Gastroesophageal sphincter (tissue), 4 donors: ENCODE measurements at regions not wholly inside any gene's neighbourhood (a gene's known extent, or its start where the extent isn't known, plus 50 kb on each side); places are given as distances from the start of the nearest gene placed in this dataset.

Experiments used
- ATAC-seq: fragments of 150-250 bp; one replicate; pipeline ENCODE4 v1.9.1; 2016; ENCODE audit warnings: mild to moderate bottlenecking, moderate library complexity
- H3K27ac ChIP-seq, 4 donors: fragments of 200-600 bp; sonication (generic) in 3 of 4; 1 replicate in 3 of 4; 2 replicates in 1 of 4; pipeline ENCODE4 v1.5.1; 2016 to 2019
- H3K27me3 ChIP-seq: fragments of 200-600 bp; sonication (generic); one replicate; pipeline ENCODE4 v1.5.1; 2019
- H3K36me3 ChIP-seq, 2 donors: fragments of 200-600 bp; sonication (generic); one replicate each; pipeline ENCODE4 v1.5.1; 2019; ENCODE audit warnings: control low read depth in 1 of 2
- H3K4me1 ChIP-seq, 3 donors: fragments of 200-600 bp; sonication (generic); 1 replicate in 2 of 3; 2 replicates in 1 of 3; pipeline ENCODE4 v1.5.1; 2016 to 2019; ENCODE audit warnings: control low read depth in 2 of 3
- H3K4me3 ChIP-seq, 2 donors: fragments of 200-600 bp; sonication (generic); one replicate each; pipeline ENCODE4 v1.5.1; 2019; ENCODE audit warnings: mild to moderate bottlenecking in 1 of 2, moderate library complexity in 1 of 2
- H3K9me3 ChIP-seq, 3 donors: fragments of 200-600 bp; sonication (generic); one replicate each; pipeline ENCODE4 v1.5.1; 2017 to 2019; ENCODE audit warnings: control low read depth in 2 of 3
- CTCF ChIP-seq, 4 experiments: fragments of 200-600 bp in 2 of 4; fragments of 450-650 bp in 2 of 4; sonication (generic) in 1 of 4; IDR thresholded peaks; one replicate each; pipeline ENCODE4 v1.5.1; 2017 to 2019; ENCODE audit warnings: antibody characterized with exemption in 4 of 4, mild to moderate bottlenecking in 2 of 4, moderate library complexity in 2 of 4
- EP300 ChIP-seq: sonication (generic); formaldehyde crosslinking; IDR thresholded peaks from one replicate; pipeline ENCODE4 v1.6.1; 2017; ENCODE audit warnings: antibody characterized with exemption, mild to moderate bottlenecking
- POLR2A ChIP-seq, 2 donors: fragments of 450-650 bp; IDR thresholded peaks; one replicate each; pipeline ENCODE4 v1.6.1; 2017; ENCODE audit warnings: antibody characterized with exemption in 2 of 2, mild to moderate bottlenecking in 2 of 2, moderate library complexity in 1 of 2
- POLR2AphosphoS5 ChIP-seq: sonication (generic); formaldehyde crosslinking; IDR thresholded peaks from one replicate; pipeline ENCODE4 v1.6.1; 2017; ENCODE audit warnings: antibody characterized with exemption
- WGBS, 2 donors: methylation state at CpG; one replicate each; pipeline ENCODE4 v1.1.5; 2018; ENCODE audit warnings: low coverage in 1 of 2; 5-methylcytosine and 5-hydroxymethylcytosine counted together

GRCh38 chr12:34209259-34209835, 187.1 kb downstream of the ALG10 start:
- no peak for TF ChIP-seq POLR2A (IDR thresholded peaks at IDR 0.05)
- no peak for TF ChIP-seq EP300
- no peak for TF ChIP-seq POLR2AphosphoS5
- no peak for TF ChIP-seq CTCF (IDR thresholded peaks at IDR 0.05)
- WGBS, 2 donors: 55 to 63% methylated on average over 6 to 17 of the region's 22 CpGs
- H3K36me3 ChIP-seq: no peaks in the 10 kb centered on the region
- ATAC-seq: no peak
- H3K9me3 ChIP-seq: no peaks in the 10 kb centered on the region
- H3K27ac ChIP-seq: no peak overlapping the region
- no peak overlapping the region for H3K4me3 ChIP-seq
- H3K4me1 ChIP-seq: no peaks in the 10 kb centered on the region
- H3K27me3 ChIP-seq: peaks cover 5% of the 10 kb centered on the region

GRCh38 chr12:34210183-34210582, 187.9 kb downstream of the ALG10 start:
- Histone ChIP-seq H3K4me3 (no peak overlapping the region), H3K27me3 (peaks cover 5% of the 10 kb centered on the region), H3K27ac (no peak overlapping the region), H3K9me3 (no peaks in the 10 kb centered on the region), H3K4me1 (no peaks in the 10 kb centered on the region), H3K36me3 (no peaks in the 10 kb centered on the region)
- 74 to 85% methylated on average over 4 to 12 of the region's 14 CpGs for WGBS, 2 donors
- no peak for TF ChIP-seq EP300
- TF ChIP-seq POLR2AphosphoS5: no peak
- TF ChIP-seq POLR2A (IDR thresholded peaks at IDR 0.05): no peak
- TF ChIP-seq CTCF (IDR thresholded peaks at IDR 0.05): no peak
- ATAC-seq: no peak

- no peaks in the 10 kb centered on the region for H3K36me3 ChIP-seq
- no peak for ATAC-seq
These were observed 188.6 kb downstream of the ALG10 start for GRCh38 chr12:34210689-34211530.

GRCh38 chr12:34212651-34213050, 190.4 kb downstream of the ALG10 start:
- TF ChIP-seq CTCF (IDR thresholded peaks at IDR 0.05): no peak
- TF ChIP-seq POLR2AphosphoS5: no peak
- no peak for TF ChIP-seq POLR2A (IDR thresholded peaks at IDR 0.05)
- no peak for TF ChIP-seq EP300
- Histone ChIP-seq H3K9me3 (no peaks in the 10 kb centered on the region), H3K27ac (no peak overlapping the region), H3K27me3 (peaks cover 5% of the 10 kb centered on the region), H3K4me1 (no peaks in the 10 kb centered on the region), H3K4me3 (no peak overlapping the region), H3K36me3 (no peaks in the 10 kb centered on the region)
- 100% methylated on average over 1 to 2 of the region's 6 CpGs for WGBS, 2 donors
- no peak for ATAC-seq

More at GRCh38 chr12:34210689-34211530, 188.6 kb downstream of the ALG10 start:
- H3K27ac ChIP-seq: no peak overlapping the region
- no peak overlapping the region for H3K4me3 ChIP-seq
- H3K4me1 ChIP-seq: no peaks in the 10 kb centered on the region
- H3K9me3 ChIP-seq: no peaks in the 10 kb centered on the region
- TF ChIP-seq POLR2A (IDR thresholded peaks at IDR 0.05) (no peak), POLR2AphosphoS5 (no peak), CTCF (IDR thresholded peaks at IDR 0.05) (no peak), EP300 (no peak)
- H3K27me3 ChIP-seq: peaks cover 5% of the 10 kb centered on the region
- 93 to 100% methylated on average over 1 to 9 of the region's 35 CpGs for WGBS, 2 donors

GRCh38 chr12:34214011-34214410, 191.7 kb downstream of the ALG10 start:
- Histone ChIP-seq H3K36me3 (no peaks in the 10 kb centered on the region), H3K4me3 (no peak overlapping the region), H3K9me3 (no peaks in the 10 kb centered on the region), H3K4me1 (peaks cover 0 to 6% (median 0%) of the 10 kb centered on the region in 3 donors), H3K27me3 (peaks cover 11% of the 10 kb centered on the region), H3K27ac (no peak overlapping the region)
- ATAC-seq: no peak
- 90 to 100% methylated on average over 2 to 5 of the region's 9 CpGs for WGBS, 2 donors
- TF ChIP-seq EP300 (no peak), POLR2A (IDR thresholded peaks at IDR 0.05) (no peak)
